HEK293 (cell line): ENCODE measurements at regions not wholly inside any gene's neighbourhood (a gene's known extent, or its start where the extent isn't known, plus 50 kb on each side); places are given as distances from the start of the nearest gene placed in this dataset.

Experiments used
- ATF2 ChIP-seq: fragments of 450-650 bp; formaldehyde crosslinking; IDR thresholded peaks from 2 replicates; pipeline ENCODE4 v1.5.1; 2016; ENCODE audit warnings: missing biosample characterization, missing genetic modification characterization, low read depth
- CTCF ChIP-seq: fragments of 450-650 bp; formaldehyde crosslinking; IDR thresholded peaks from 2 replicates; pipeline ENCODE4 v1.5.1; 2016; ENCODE audit warnings: missing biosample characterization, missing genetic modification characterization
- INSM2 ChIP-seq: fragments of 450-650 bp; formaldehyde crosslinking; IDR thresholded peaks from 2 replicates; pipeline ENCODE4 v1.5.1; 2016; ENCODE audit warnings: missing biosample characterization, missing genetic modification characterization
- MYNN ChIP-seq: fragments of 450-650 bp; formaldehyde crosslinking; IDR thresholded peaks from 2 replicates; pipeline ENCODE4 v1.5.1; 2016; ENCODE audit warnings: missing biosample characterization, missing genetic modification characterization, borderline replicate concordance
- SALL2 ChIP-seq: fragments of 450-650 bp; formaldehyde crosslinking; IDR thresholded peaks from 2 replicates; pipeline ENCODE4 v1.5.0; 2017; ENCODE audit warnings: missing biosample characterization, mild to moderate bottlenecking, missing genetic modification characterization, borderline replicate concordance
- YY1 ChIP-seq: fragments of 450-650 bp; formaldehyde crosslinking; IDR thresholded peaks from 2 replicates; pipeline ENCODE4 v1.5.1; 2018; ENCODE audit warnings: missing biosample characterization, missing genetic modification characterization
- ZBTB8A ChIP-seq: fragments of 450-650 bp; formaldehyde crosslinking; IDR thresholded peaks from 2 replicates; pipeline ENCODE4 v1.5.1; 2016; ENCODE audit warnings: missing biosample characterization, missing genetic modification characterization
- ZNF175 ChIP-seq: fragments of 450-650 bp; formaldehyde crosslinking; IDR thresholded peaks from 2 replicates; pipeline ENCODE4 v1.5.1; 2016; ENCODE audit warnings: missing biosample characterization, missing genetic modification characterization
- ZNF184 ChIP-seq: fragments of 450-650 bp; IDR thresholded peaks from 2 replicates; pipeline ENCODE4 v1.5.1; 2018; ENCODE audit warnings: missing biosample characterization, mild to moderate bottlenecking, missing genetic modification characterization
- ZNF24 ChIP-seq: fragments of 450-650 bp; formaldehyde crosslinking; IDR thresholded peaks from 2 replicates; pipeline ENCODE4 v1.5.1; 2016; ENCODE audit warnings: missing biosample characterization, missing genetic modification characterization

- no peak for TF ChIP-seq ZBTB8A (tag by site-specific recombination)
- no peak for TF ChIP-seq ZNF175 (tag by site-specific recombination)
- TF ChIP-seq CTCF = no peak
- TF ChIP-seq MYNN = no peak
- TF ChIP-seq INSM2 (tag by site-specific recombination) = no peak
- TF ChIP-seq ATF2 (tag by site-specific recombination) = 0 out of 2 replicates have a peak, but pooled peaks have one; percentile 5
- TF ChIP-seq SALL2 (tag by site-specific recombination) = no peak
- TF ChIP-seq ZNF24 (tag by site-specific recombination) = no peak
- no peak for TF ChIP-seq ZNF184 (tag by site-specific recombination)
- TF ChIP-seq YY1 (tag by site-specific recombination) = no peak
Measured at GRCh38 chr9:115946530-115946929, 207.1 kb upstream of the PAPPA start.
